Astrocyte of the spinal cord (primary cell): ENCODE measurements at regions not wholly inside any gene's neighbourhood (a gene's known extent, or its start where the extent isn't known, plus 50 kb on each side); places are given as distances from the start of the nearest gene placed in this dataset.

Source experiments
- DNase-seq: peaks from one replicate; pipeline ENCODE4 v3.0.0; 2011; ENCODE audit warnings: low read depth, low spot score
- H3K4me3 ChIP-seq: 2 replicates; pipeline ENCODE4 v1.5.1; 2011; ENCODE audit warnings: low read depth, mild to moderate bottlenecking, low read length, moderate library complexity
- CTCF ChIP-seq: IDR thresholded peaks from 2 replicates; pipeline ENCODE4 v1.5.1; 2012; ENCODE audit warnings: low read depth, mild to moderate bottlenecking, low read length, inconsistent platforms
- in situ Hi-C: cut with HindIII; loops from 2 replicates; pipeline ENCODE4 v1.10.0; 2017; ENCODE audit warnings: low sequenced_read_pairs

- H3K4me3 ChIP-seq = no peak overlapping the region
- in situ Hi-C loops = no loop called here
- no peak for TF ChIP-seq CTCF
- no peak for DNase-seq
Observed at GRCh38 chr22:49189871-49190270, 637.8 kb downstream of the BRD1 start.

DNA sequence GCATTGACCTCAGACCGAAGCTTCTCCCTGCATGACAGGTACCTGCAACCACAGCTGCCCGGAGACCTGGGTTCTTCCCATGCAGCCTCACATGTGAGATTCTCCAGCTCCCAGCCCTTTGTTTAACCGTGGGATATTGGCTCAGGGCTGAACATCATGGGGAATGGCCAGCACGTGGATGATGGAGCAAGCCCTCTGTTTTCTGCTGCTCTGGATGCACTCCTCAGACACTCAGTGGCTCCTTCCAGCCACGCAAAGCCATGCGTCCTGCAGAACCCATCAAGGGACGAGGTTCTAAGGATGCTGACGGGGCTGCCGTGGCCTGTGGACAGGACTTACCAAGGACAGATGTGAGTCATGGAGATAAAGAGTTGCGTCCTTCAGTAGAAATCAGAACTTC, 639.1 kb downstream of the BRD1 start:
- in situ Hi-C loops = no loop called here
- H3K4me3 ChIP-seq = no peak overlapping the region
- DNase-seq = no peak
- no peak for TF ChIP-seq CTCF

DNA sequence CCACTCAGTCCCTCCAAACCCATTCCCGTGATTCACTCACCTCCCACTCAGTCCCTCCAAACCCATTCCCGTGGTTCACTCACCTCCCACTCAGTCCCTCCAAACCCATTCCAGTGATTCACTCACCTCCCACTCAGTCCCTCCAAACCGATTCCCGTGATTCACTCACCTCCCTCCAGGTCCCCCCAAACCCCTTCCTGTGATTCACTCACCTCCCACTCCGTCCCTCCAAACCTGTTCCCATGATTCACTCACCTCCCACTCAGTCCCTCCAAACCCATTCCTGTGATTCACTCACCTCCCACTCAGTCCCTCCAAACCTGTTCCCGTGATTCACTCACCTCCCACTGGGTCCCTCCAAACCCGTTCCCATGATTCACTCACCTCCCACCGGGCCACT, 639.6 kb downstream of the BRD1 start:
- in situ Hi-C loops = no loop called here
- H3K4me3 ChIP-seq = no peak overlapping the region
- no peak for DNase-seq
- TF ChIP-seq CTCF = no peak

DNA sequence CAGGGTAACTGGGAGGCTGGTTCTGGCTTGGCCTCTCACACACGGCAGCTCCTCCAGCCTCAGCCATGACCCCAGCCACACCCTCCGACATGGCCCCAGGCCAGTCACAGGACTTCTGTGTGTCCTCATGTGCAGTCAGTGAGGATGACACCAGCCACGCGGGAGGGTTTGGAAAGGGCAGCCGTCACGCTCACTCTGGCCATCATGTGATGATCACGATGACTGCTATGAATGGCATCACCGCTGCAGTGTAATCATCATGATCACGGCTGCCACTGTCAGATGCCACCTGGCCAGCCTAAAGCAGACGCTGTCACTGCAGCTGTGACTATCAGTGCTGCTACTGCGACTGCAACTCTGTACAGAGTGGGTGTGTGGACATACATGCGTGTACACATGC, 640.9 kb downstream of the BRD1 start:
- in situ Hi-C loops = no loop called here
- DNase-seq = no peak
- TF ChIP-seq CTCF = no peak
- no peak overlapping the region for H3K4me3 ChIP-seq

- H3K4me3 ChIP-seq = no peak overlapping the region
- TF ChIP-seq CTCF = no peak
- DNase-seq = no peak
- in situ Hi-C loops = no loop called here
Observed at GRCh38 chr22:49186293-49186692, 641.4 kb downstream of the BRD1 start.

- DNase-seq = no peak
- H3K4me3 ChIP-seq = no peak overlapping the region
- TF ChIP-seq CTCF = no peak
- in situ Hi-C loops = no loop called here
Observed at GRCh38 chr22:49185312-49185969, 642.2 kb downstream of the BRD1 start.

DNA sequence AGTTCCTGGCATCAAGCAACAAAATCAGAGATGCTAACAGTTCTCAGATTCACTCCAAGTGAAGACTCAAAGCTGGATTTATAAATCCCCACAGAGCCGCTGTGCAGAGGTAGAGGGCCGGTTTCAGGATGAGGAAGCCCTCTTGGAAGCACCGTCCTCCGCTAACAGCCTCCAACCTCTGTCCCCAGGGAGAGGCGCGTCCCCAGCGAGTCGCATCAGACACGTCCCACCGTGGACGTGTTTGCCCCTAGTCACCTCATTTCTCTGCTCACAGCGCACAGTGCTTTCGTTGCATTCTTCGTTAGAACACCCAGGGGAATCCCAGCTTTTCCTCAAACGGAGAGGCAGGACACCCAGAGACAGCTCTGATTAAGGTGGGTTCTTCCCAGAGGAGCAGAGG, 642.9 kb downstream of the BRD1 start:
- H3K4me3 ChIP-seq = no peak overlapping the region
- no peak for DNase-seq
- in situ Hi-C loops = no loop called here
- TF ChIP-seq CTCF = no peak
